ENCODE measurements at regions not wholly inside any gene's neighbourhood (a gene's known extent, or its start where the extent isn't known, plus 50 kb on each side); places are given as distances from the start of the nearest gene placed in this dataset.

- TF ChIP-seq EZH2 (IDR thresholded peaks at IDR 0.05; ENCODE audit: borderline replicate concordance, insufficient read depth, low read depth, low read length, poor library complexity, severe bottlenecking) (no peak), CTCF (IDR thresholded peaks at IDR 0.05) (no peak)
Measured at GRCh38 chr2:195317550-195317949, 339.5 kb upstream of the SLC39A10 start.

Measured in B cell (primary cell).